Activated CD8-positive, alpha-beta T cell treated with anti-CD3 and anti-CD28 coated beads, Interleukin-2, amount 10 ng/mL, durations not matched to agents 7 days and 5 days (primary cell): ENCODE measurements at regions not wholly inside any gene's neighbourhood (a gene's known extent, or its start where the extent isn't known, plus 50 kb on each side); places are given as distances from the start of the nearest gene placed in this dataset.

ENCODE experiments used
- ATAC-seq: fragments of 150-1000 bp; cut with Tn5 transposase; one replicate; pipeline ENCODE4 v1.10.0; 2021; ENCODE audit warnings: moderate library complexity
- CTCF ChIA-PET: fragments of 350-600 bp; sonication (Branson Sonifier 250); formaldehyde crosslinking; loops from one replicate; lab custom pipeline; 2021; ENCODE audit warnings: antibody characterized with exemption; lab: Charles Lee
- POLR2A ChIA-PET: fragments of 350-600 bp; sonication (Branson Sonifier 250); formaldehyde crosslinking; loops from one replicate; lab custom pipeline; 2021; ENCODE audit warnings: antibody characterized with exemption; lab: Charles Lee
- DNase-seq: peaks from one replicate; pipeline ENCODE4 v3.0.0-alpha.2; 2020
- H3K27ac Mint-ChIP-seq: one replicate; pipeline ENCODE4 v1.8.0; 2021; ENCODE audit warnings: mild to moderate bottlenecking, mixed read lengths
- H3K27me3 Mint-ChIP-seq: one replicate; pipeline ENCODE4 v1.8.0; 2021; ENCODE audit warnings: low read depth, mixed read lengths
- H3K36me3 Mint-ChIP-seq: one replicate; pipeline ENCODE4 v1.8.0; 2021; ENCODE audit warnings: low read depth, mixed read lengths
- H3K4me1 Mint-ChIP-seq: one replicate; pipeline ENCODE4 v1.8.0; 2021; ENCODE audit warnings: low read depth, mixed read lengths
- H3K4me3 Mint-ChIP-seq: one replicate; pipeline ENCODE4 v1.8.0; 2021; ENCODE audit warnings: mild to moderate bottlenecking, mixed read lengths
- H3K9me3 Mint-ChIP-seq: one replicate; pipeline ENCODE4 v1.8.0; 2022; ENCODE audit warnings: mixed read lengths; ENCODE audit not compliant: insufficient read depth

- H3K27me3 Mint-ChIP-seq, result no peaks in the 10 kb centered on the region
- H3K4me1 Mint-ChIP-seq, result no peaks in the 10 kb centered on the region
- H3K27ac Mint-ChIP-seq, result no peak overlapping the region
- ATAC-seq, result no peak
- no peak overlapping the region for H3K4me3 Mint-ChIP-seq
- no peaks in the 10 kb centered on the region for H3K36me3 Mint-ChIP-seq
- POLR2A ChIA-PET, result no interaction called here
- DNase-seq, result no peak
- H3K9me3 Mint-ChIP-seq, result no peaks in the 10 kb centered on the region
- CTCF ChIA-PET, result no interaction called here
These were observed 325.6 kb downstream of the HRH4 start for GRCh38 chr18:24786027-24786426.

- no peaks in the 10 kb centered on the region for H3K36me3 Mint-ChIP-seq
- ChIA-PET CTCF (no interaction called here), POLR2A (no interaction called here)
- ATAC-seq (no peak), DNase-seq (no peak)
- H3K4me3 Mint-ChIP-seq, result no peak overlapping the region
- H3K27ac Mint-ChIP-seq, result no peak overlapping the region
- H3K9me3 Mint-ChIP-seq, result no peaks in the 10 kb centered on the region
- H3K27me3 Mint-ChIP-seq, result no peaks in the 10 kb centered on the region
- no peaks in the 10 kb centered on the region for H3K4me1 Mint-ChIP-seq
These were observed 329.9 kb downstream of the HRH4 start for GRCh38 chr18:24790347-24790746.

- Mint-ChIP-seq H3K4me1 (no peaks in the 10 kb centered on the region), H3K27me3 (no peaks in the 10 kb centered on the region), H3K4me3 (no peak overlapping the region), H3K27ac (no peak overlapping the region), H3K9me3 (no peaks in the 10 kb centered on the region), H3K36me3 (no peaks in the 10 kb centered on the region)
- ATAC-seq (no peak), DNase-seq (no peak)
- POLR2A ChIA-PET, result no interaction called here
- CTCF ChIA-PET, result no interaction called here
These were observed 331.5 kb downstream of the HRH4 start for GRCh38 chr18:24791751-24792545.

GRCh38 chr18:24793742-24794141 is 333.3 kb downstream of the HRH4 start:
- H3K4me1 Mint-ChIP-seq, result no peaks in the 10 kb centered on the region
- H3K27me3 Mint-ChIP-seq, result no peaks in the 10 kb centered on the region
- DNase-seq (no peak), ATAC-seq (no peak)
- no peak overlapping the region for H3K27ac Mint-ChIP-seq
- no peaks in the 10 kb centered on the region for H3K36me3 Mint-ChIP-seq
- ChIA-PET CTCF (no interaction called here), POLR2A (no interaction called here)
- no peaks in the 10 kb centered on the region for H3K9me3 Mint-ChIP-seq
- H3K4me3 Mint-ChIP-seq, result no peak overlapping the region

- Mint-ChIP-seq H3K4me1 (no peaks in the 10 kb centered on the region), H3K4me3 (no peak overlapping the region), H3K27ac (no peak overlapping the region), H3K36me3 (no peaks in the 10 kb centered on the region), H3K9me3 (no peaks in the 10 kb centered on the region), H3K27me3 (peaks cover 2% of the 10 kb centered on the region)
- POLR2A ChIA-PET, result no interaction called here
- no peak for ATAC-seq
- no peak for DNase-seq
- CTCF ChIA-PET, result no interaction called here
These were observed 334.7 kb downstream of the HRH4 start for GRCh38 chr18:24795129-24795528.

- CTCF ChIA-PET, result no interaction called here
- H3K27me3 Mint-ChIP-seq, result peaks cover 2% of the 10 kb centered on the region
- H3K36me3 Mint-ChIP-seq, result no peaks in the 10 kb centered on the region
- H3K27ac Mint-ChIP-seq, result no peak overlapping the region
- H3K4me3 Mint-ChIP-seq, result no peak overlapping the region
- POLR2A ChIA-PET, result no interaction called here
- H3K9me3 Mint-ChIP-seq, result no peaks in the 10 kb centered on the region
- H3K4me1 Mint-ChIP-seq, result no peaks in the 10 kb centered on the region
- DNase-seq, result no peak
- ATAC-seq, result no peak
These were observed 337.5 kb downstream of the HRH4 start for GRCh38 chr18:24797981-24798380.

- Mint-ChIP-seq H3K27me3 (peaks cover 2% of the 10 kb centered on the region), H3K4me1 (no peaks in the 10 kb centered on the region), H3K4me3 (no peak overlapping the region), H3K27ac (no peak overlapping the region), H3K36me3 (no peaks in the 10 kb centered on the region), H3K9me3 (no peaks in the 10 kb centered on the region)
- ATAC-seq, result no peak
- no peak for DNase-seq
- POLR2A ChIA-PET, result no interaction called here
- CTCF ChIA-PET, result no interaction called here
These were observed 338.7 kb downstream of the HRH4 start for GRCh38 chr18:24799176-24799575.

- Mint-ChIP-seq H3K4me3 (no peak overlapping the region), H3K27ac (no peak overlapping the region), H3K4me1 (no peaks in the 10 kb centered on the region), H3K36me3 (no peaks in the 10 kb centered on the region), H3K9me3 (no peaks in the 10 kb centered on the region), H3K27me3 (peaks cover 2% of the 10 kb centered on the region)
- ChIA-PET CTCF (no interaction called here), POLR2A (no interaction called here)
- DNase-seq (no peak), ATAC-seq (no peak)
These were observed 339.3 kb downstream of the HRH4 start for GRCh38 chr18:24799720-24800119.

- ChIA-PET CTCF (no interaction called here), POLR2A (no interaction called here)
- Mint-ChIP-seq H3K27me3 (peaks cover 2% of the 10 kb centered on the region), H3K9me3 (no peaks in the 10 kb centered on the region), H3K4me3 (no peak overlapping the region), H3K27ac (no peak overlapping the region), H3K36me3 (no peaks in the 10 kb centered on the region), H3K4me1 (no peaks in the 10 kb centered on the region)
- ATAC-seq (no peak), DNase-seq (no peak)
These were observed 340.6 kb downstream of the HRH4 start for GRCh38 chr18:24801001-24801400.

- CTCF ChIA-PET, result no interaction called here
- POLR2A ChIA-PET, result no interaction called here
- ATAC-seq (no peak), DNase-seq (no peak)
- Mint-ChIP-seq H3K36me3 (no peaks in the 10 kb centered on the region), H3K9me3 (no peaks in the 10 kb centered on the region), H3K27ac (no peak overlapping the region), H3K4me3 (no peak overlapping the region), H3K27me3 (peaks cover 2% of the 10 kb centered on the region), H3K4me1 (no peaks in the 10 kb centered on the region)
These were observed 342.0 kb downstream of the HRH4 start for GRCh38 chr18:24802456-24802855.

- ChIA-PET POLR2A (no interaction called here), CTCF (no interaction called here)
- Mint-ChIP-seq H3K36me3 (no peaks in the 10 kb centered on the region), H3K27ac (no peak overlapping the region), H3K27me3 (no peaks in the 10 kb centered on the region), H3K9me3 (no peaks in the 10 kb centered on the region), H3K4me3 (no peak overlapping the region), H3K4me1 (no peaks in the 10 kb centered on the region)
- no peak for DNase-seq
- no peak for ATAC-seq
These were observed 344.7 kb downstream of the HRH4 start for GRCh38 chr18:24805156-24805555.

- Mint-ChIP-seq H3K27ac (no peak overlapping the region), H3K9me3 (no peaks in the 10 kb centered on the region), H3K4me1 (no peaks in the 10 kb centered on the region), H3K27me3 (no peaks in the 10 kb centered on the region), H3K4me3 (no peak overlapping the region), H3K36me3 (no peaks in the 10 kb centered on the region)
- POLR2A ChIA-PET, result no interaction called here
- DNase-seq, result no peak
- no peak for ATAC-seq
- CTCF ChIA-PET, result no interaction called here
These were observed 348.9 kb downstream of the HRH4 start for GRCh38 chr18:24809173-24809950.
